ENCODE measurements at regions not wholly inside any gene's neighbourhood (a gene's known extent, or its start where the extent isn't known, plus 50 kb on each side); places are given as distances from the start of the nearest gene placed in this dataset.
"Not testable (repeated sequence)": the region's sequence is repeated elsewhere in the genome, so short reads cannot be mapped to it uniquely, and the experiment has no call there.

DNA sequence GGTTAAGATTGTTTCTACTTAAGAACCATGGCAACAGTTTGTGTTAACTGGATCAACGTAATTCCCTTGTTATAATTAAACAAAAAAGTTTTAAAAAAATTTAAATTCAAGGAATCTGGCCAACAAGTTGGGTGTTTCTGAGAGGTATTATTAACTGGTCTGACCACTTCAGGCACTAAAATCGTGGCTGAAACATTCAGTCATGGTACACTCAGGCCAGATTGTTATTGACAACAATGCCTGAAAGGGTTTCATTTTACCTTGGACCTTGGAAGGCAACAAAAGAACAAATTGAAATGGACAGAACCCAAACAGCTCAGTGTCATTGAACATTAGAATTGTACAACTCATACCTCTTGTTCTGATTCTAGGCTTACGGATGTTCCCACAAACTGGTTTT is 103.3 kb upstream of the ARMC3 start:
- no peak for ATAC-seq
- intact Hi-C loops (cut with DNase I) = no loop called here
- H3K27ac ChIP-seq (ENCODE audit: low read length) = no peak overlapping the region
- 87% methylated on average over 3 of the region's 3 CpGs for WGBS
- no peak for DNase-seq
- peaks cover 1% of the 10 kb centered on the region for H3K4me1 ChIP-seq (ENCODE audit: control insufficient read depth, insufficient read depth, low read length)
- no peak overlapping the region for H3K4me3 ChIP-seq (ENCODE audit: low read length)
- H3K27me3 ChIP-seq (ENCODE audit: control insufficient read depth, insufficient read depth) = no peaks in the 10 kb centered on the region
- no peaks in the 10 kb centered on the region for H3K9me3 ChIP-seq (ENCODE audit: control insufficient read depth, low read length)

DNA sequence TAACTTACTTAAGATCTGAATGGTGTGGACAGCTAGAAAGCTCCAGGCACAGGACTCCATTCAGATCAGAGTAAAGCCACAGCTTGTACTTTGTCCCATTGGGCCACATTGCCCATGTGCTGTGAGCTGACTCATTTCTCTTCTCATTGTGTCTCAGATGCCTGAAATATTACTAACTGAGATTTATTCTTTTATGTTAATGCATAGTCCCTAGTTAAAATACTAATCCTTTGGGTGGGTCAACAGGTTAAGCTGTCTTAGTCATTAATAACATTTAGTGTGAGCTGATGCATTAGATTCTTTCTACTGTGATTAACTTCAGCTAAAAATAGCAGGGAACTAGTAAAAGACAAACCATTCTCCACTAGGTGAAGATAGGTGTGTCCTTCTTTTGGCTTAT is 104.7 kb upstream of the ARMC3 start:
- Histone ChIP-seq H3K9me3 (ENCODE audit: control insufficient read depth, low read length) (no peaks in the 10 kb centered on the region), H3K27ac (ENCODE audit: low read length) (no peak overlapping the region), H3K27me3 (ENCODE audit: control insufficient read depth, insufficient read depth) (no peaks in the 10 kb centered on the region), H3K4me1 (ENCODE audit: control insufficient read depth, insufficient read depth, low read length) (peaks cover 1% of the 10 kb centered on the region), H3K4me3 (ENCODE audit: low read length) (no peak overlapping the region)
- intact Hi-C loops (cut with DNase I) = no loop called here
- ATAC-seq (no peak), DNase-seq (no peak)

GRCh38 chr10:22821921-22822320 is 105.9 kb upstream of the ARMC3 start:
- intact Hi-C loops (cut with DNase I); ATAC-seq: not testable (repeated sequence)

GRCh38 chr10:22821501-22821900 is 106.4 kb upstream of the ARMC3 start:
- Histone ChIP-seq H3K27ac (ENCODE audit: low read length) (no peak overlapping the region), H3K4me1 (ENCODE audit: control insufficient read depth, insufficient read depth, low read length) (peaks cover 1% of the 10 kb centered on the region), H3K9me3 (ENCODE audit: control insufficient read depth, low read length) (no peaks in the 10 kb centered on the region), H3K27me3 (ENCODE audit: control insufficient read depth, insufficient read depth) (no peaks in the 10 kb centered on the region), H3K4me3 (ENCODE audit: low read length) (no peak overlapping the region)
- intact Hi-C loops (cut with DNase I) = no loop called here
- DNase-seq = no peak
- WGBS = 71% methylated on average over 1 of the region's 1 CpG
- no peak for ATAC-seq

More at GRCh38 chr10:22821921-22822320, 105.9 kb upstream of the ARMC3 start:
- not testable (repeated sequence) for H3K4me1 ChIP-seq (ENCODE audit: control insufficient read depth, insufficient read depth, low read length); H3K27ac ChIP-seq (ENCODE audit: low read length); DNase-seq; H3K4me3 ChIP-seq (ENCODE audit: low read length); H3K27me3 ChIP-seq (ENCODE audit: control insufficient read depth, insufficient read depth); H3K9me3 ChIP-seq (ENCODE audit: control insufficient read depth, low read length)
- WGBS = 94% methylated on average over 5 of the region's 5 CpGs

GRCh38 chr10:22816298-22816653 is 101.9 kb upstream of the PIP4K2A start:
- WGBS = 85% methylated on average over 4 of the region's 4 CpGs
- H3K4me3 ChIP-seq (ENCODE audit: low read length) = no peak overlapping the region
- H3K9me3 ChIP-seq (ENCODE audit: control insufficient read depth, low read length) = no peaks in the 10 kb centered on the region
- no peaks in the 10 kb centered on the region for H3K4me1 ChIP-seq (ENCODE audit: control insufficient read depth, insufficient read depth, low read length)
- peak in 1 of 2 donors; percentile 44 for ATAC-seq
- no peak for DNase-seq
- no peak overlapping the region for H3K27ac ChIP-seq (ENCODE audit: low read length)
- no peaks in the 10 kb centered on the region for H3K27me3 ChIP-seq (ENCODE audit: control insufficient read depth, insufficient read depth)
- intact Hi-C loops (cut with DNase I) = no loop called here

DNA sequence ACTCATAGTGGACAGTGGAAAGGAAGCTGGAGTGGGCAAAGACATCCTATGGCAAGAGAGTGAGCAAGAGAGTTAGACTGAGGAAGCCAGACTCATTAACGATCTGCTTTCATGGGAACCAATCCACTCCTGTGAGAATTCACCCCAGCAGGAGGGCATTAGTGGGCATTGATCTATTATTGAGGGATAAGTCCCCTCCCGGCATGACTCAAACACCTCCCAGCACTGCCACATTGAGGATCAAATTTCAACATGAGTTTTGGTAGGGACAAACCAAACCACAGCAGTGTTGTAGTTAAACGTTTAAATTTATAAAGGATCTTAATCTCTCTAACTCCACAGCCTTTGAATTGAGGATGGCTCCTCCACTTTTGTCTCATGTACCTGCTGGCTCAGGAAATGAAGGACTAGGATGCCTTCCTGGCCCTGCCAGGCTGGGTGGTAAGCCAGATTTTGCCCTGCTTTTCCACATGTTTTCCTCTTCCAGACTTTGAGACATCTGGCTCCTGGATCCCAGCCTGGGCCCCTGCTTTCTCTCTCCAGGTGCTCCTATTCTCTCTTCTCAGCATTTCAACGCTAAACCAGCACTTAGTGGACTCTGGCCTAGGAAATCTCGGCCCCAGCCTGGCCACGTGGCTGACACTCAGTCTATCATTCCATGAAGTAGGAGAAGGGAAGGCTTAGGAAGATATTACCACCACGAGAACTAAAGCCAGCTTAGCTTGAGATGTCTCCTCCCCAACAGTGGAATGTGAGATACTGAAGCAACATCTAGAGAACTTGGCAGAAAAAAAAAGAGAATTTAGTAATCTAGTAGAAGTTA is 96.5 kb upstream of the PIP4K2A start:
- no peak overlapping the region for H3K4me3 ChIP-seq (ENCODE audit: low read length)
- DNase-seq (no peak), ATAC-seq (no peak)
- H3K27me3 ChIP-seq (ENCODE audit: control insufficient read depth, insufficient read depth) = no peaks in the 10 kb centered on the region
- 53% methylated on average over 7 of the region's 7 CpGs for WGBS
- no peak overlapping the region for H3K27ac ChIP-seq (ENCODE audit: low read length)
- H3K9me3 ChIP-seq (ENCODE audit: control insufficient read depth, low read length) = no peaks in the 10 kb centered on the region
- intact Hi-C loops (cut with DNase I) = no loop called here
- no peaks in the 10 kb centered on the region for H3K4me1 ChIP-seq (ENCODE audit: control insufficient read depth, insufficient read depth, low read length)

DNA sequence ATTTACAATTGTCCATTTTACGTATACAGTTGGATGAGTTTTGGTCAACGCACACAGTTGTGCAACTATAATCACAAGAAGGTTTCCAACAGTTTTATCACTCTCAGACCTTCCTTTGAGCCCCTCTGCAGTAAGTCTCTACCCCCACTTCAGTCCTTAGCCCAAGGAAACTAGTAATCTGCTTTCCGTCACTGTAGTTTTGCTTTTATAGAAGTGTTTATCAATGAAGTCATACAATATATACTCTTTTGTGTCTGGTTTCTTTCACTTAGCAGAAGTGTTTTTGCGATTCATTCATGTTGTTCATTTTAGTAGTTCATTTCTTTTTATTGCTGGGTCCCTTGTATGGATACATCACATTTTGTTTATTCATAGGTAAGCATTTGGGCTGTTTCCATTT is 92.9 kb upstream of the PIP4K2A start:
- Histone ChIP-seq H3K4me3 (ENCODE audit: low read length) (no peak overlapping the region), H3K9me3 (ENCODE audit: control insufficient read depth, low read length) (no peaks in the 10 kb centered on the region), H3K27me3 (ENCODE audit: control insufficient read depth, insufficient read depth) (no peaks in the 10 kb centered on the region), H3K4me1 (ENCODE audit: control insufficient read depth, insufficient read depth, low read length) (no peaks in the 10 kb centered on the region), H3K27ac (ENCODE audit: low read length) (no peak overlapping the region)
- intact Hi-C loops (cut with DNase I) = no loop called here
- 78% methylated on average over 4 of the region's 4 CpGs for WGBS
- DNase-seq (no peak), ATAC-seq (no peak)

- Histone ChIP-seq H3K4me1 (ENCODE audit: control insufficient read depth, insufficient read depth, low read length) (no peaks in the 10 kb centered on the region), H3K9me3 (ENCODE audit: control insufficient read depth, low read length) (no peaks in the 10 kb centered on the region), H3K27ac (ENCODE audit: low read length) (no peak overlapping the region), H3K4me3 (ENCODE audit: low read length) (no peak overlapping the region), H3K27me3 (ENCODE audit: control insufficient read depth, insufficient read depth) (no peaks in the 10 kb centered on the region)
- WGBS = 31% methylated on average over 4 of the region's 4 CpGs
- intact Hi-C loops (cut with DNase I) = no loop called here
- ATAC-seq = peak in 1 of 2 donors; percentile 59
- DNase-seq = peak; percentile 24 to 73 (median 68)
Measured at GRCh38 chr10:22805304-22805703, 90.9 kb upstream of the PIP4K2A start.

- intact Hi-C loops (cut with DNase I) = no loop called here
- H3K27ac ChIP-seq (ENCODE audit: low read length) = no peak overlapping the region
- DNase-seq (no peak), ATAC-seq (no peak)
- 51% methylated on average over 2 of the region's 2 CpGs for WGBS
- H3K4me1 ChIP-seq (ENCODE audit: control insufficient read depth, insufficient read depth, low read length) = no peaks in the 10 kb centered on the region
- H3K27me3 ChIP-seq (ENCODE audit: control insufficient read depth, insufficient read depth) = no peaks in the 10 kb centered on the region
- no peaks in the 10 kb centered on the region for H3K9me3 ChIP-seq (ENCODE audit: control insufficient read depth, low read length)
- H3K4me3 ChIP-seq (ENCODE audit: low read length) = no peak overlapping the region
Measured at GRCh38 chr10:22803261-22803885, 89.0 kb upstream of the PIP4K2A start.

DNA sequence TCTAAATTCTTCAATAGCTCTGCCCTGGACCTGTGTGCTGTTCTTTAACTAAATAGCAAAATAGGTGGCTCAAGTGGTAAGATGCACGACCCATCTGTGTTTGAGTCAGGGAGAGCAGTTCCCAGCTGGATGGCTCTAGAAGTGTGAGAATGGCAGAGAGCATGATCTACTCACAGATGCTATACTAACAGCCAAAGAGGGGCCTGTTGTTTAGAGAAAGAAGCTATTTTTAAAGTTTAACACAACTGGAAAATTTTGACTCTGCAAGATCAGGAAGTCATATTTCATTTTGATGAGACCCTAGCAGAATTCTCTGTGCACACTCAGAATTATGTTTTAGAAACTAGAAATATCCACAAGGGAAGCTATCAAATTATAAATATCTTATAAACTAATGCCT is 87.4 kb upstream of the PIP4K2A start:
- WGBS = 55% methylated on average over 1 of the region's 1 CpG
- Histone ChIP-seq H3K4me3 (ENCODE audit: low read length) (no peak overlapping the region), H3K27me3 (ENCODE audit: control insufficient read depth, insufficient read depth) (no peaks in the 10 kb centered on the region), H3K27ac (ENCODE audit: low read length) (no peak overlapping the region), H3K4me1 (ENCODE audit: control insufficient read depth, insufficient read depth, low read length) (no peaks in the 10 kb centered on the region), H3K9me3 (ENCODE audit: control insufficient read depth, low read length) (no peaks in the 10 kb centered on the region)
- DNase-seq (no peak), ATAC-seq (no peak)
- intact Hi-C loops (cut with DNase I) = no loop called here

DNA sequence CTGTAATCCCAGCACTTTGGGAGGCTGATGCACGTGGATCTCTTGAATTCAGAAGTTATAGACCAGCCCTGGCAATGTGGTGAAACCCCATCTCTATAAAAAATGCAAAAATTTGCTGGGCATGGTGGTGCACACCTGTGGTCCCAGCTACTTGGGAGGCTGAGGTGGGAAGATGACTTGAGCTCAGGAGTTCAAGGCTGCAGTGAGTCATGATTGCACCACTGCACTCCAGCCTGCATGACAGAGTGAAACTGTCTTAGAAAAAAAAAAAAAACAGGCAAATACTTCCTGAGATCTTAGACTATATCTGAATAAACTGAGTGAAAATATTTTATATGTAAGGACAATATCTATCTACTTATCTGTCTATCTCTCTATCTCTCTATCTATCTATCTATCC is 83.4 kb upstream of the PIP4K2A start:
- WGBS = 74% methylated on average over 1 of the region's 1 CpG
- DNase-seq; H3K27me3 ChIP-seq (ENCODE audit: control insufficient read depth, insufficient read depth); H3K27ac ChIP-seq (ENCODE audit: low read length); H3K9me3 ChIP-seq (ENCODE audit: control insufficient read depth, low read length); H3K4me3 ChIP-seq (ENCODE audit: low read length); ATAC-seq; intact Hi-C loops (cut with DNase I); H3K4me1 ChIP-seq (ENCODE audit: control insufficient read depth, insufficient read depth, low read length): not testable (repeated sequence)
